ENCODE measurements at regions not wholly inside any gene's neighbourhood (a gene's known extent, or its start where the extent isn't known, plus 50 kb on each side); places are given as distances from the start of the nearest gene placed in this dataset.
"Not testable (repeated sequence)": the region's sequence is repeated elsewhere in the genome, so short reads cannot be mapped to it uniquely, and the experiment has no call there.

DNA sequence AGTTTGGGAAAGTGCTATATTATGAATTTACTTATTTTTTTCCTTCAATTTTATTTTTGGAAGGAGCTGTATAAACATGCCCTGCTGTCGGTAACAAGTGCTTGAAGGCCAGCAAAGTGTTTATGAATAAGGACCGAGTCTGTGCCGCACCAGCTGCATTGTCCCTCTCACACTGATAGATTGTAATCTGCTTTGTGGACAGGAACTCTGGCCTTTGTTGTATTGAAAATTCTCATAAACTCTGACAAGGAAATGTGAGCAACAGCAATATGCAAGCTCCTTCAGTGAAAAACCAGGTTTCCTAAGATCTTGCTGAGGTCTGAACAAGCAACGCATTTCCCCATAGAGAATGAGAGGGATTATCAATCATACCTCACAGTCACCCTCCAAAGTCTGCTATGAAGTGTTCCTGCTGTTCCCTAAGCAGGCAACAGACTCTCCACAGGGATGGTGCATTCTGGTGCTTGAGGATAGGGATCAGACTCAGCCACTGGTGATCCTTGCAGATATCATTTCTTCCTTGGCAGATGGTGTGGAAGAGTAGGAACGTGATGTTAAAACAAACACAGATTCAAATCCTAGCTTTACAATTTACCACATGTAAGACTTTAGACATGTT, 109.6 kb downstream of the KCNJ2 start:
- Histone ChIP-seq H3K36me3 (no peaks in the 10 kb centered on the region), H3K27ac (no peak overlapping the region), H3K4me1 (ENCODE audit: control insufficient read depth in 1 of 2, insufficient read depth in 1 of 2, low read depth in 1 of 2, low read length in 1 of 2) (no peaks in the 10 kb centered on the region), H3K4me3 (ENCODE audit: low read depth in 1 of 2, low read length in 1 of 2) (no peak overlapping the region), H3K27me3 (no peaks in the 10 kb centered on the region), H3K9me3 (no peaks in the 10 kb centered on the region)
- TF ChIP-seq, protein P1, sequence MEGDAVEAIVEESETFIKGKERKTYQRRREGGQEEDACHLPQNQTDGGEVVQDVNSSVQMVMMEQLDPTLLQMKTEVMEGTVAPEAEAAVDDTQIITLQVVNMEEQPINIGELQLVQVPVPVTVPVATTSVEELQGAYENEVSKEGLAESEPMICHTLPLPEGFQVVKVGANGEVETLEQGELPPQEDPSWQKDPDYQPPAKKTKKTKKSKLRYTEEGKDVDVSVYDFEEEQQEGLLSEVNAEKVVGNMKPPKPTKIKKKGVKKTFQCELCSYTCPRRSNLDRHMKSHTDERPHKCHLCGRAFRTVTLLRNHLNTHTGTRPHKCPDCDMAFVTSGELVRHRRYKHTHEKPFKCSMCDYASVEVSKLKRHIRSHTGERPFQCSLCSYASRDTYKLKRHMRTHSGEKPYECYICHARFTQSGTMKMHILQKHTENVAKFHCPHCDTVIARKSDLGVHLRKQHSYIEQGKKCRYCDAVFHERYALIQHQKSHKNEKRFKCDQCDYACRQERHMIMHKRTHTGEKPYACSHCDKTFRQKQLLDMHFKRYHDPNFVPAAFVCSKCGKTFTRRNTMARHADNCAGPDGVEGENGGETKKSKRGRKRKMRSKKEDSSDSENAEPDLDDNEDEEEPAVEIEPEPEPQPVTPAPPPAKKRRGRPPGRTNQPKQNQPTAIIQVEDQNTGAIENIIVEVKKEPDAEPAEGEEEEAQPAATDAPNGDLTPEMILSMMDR (IDR thresholded peaks at IDR 0.05), result no peak

DNA sequence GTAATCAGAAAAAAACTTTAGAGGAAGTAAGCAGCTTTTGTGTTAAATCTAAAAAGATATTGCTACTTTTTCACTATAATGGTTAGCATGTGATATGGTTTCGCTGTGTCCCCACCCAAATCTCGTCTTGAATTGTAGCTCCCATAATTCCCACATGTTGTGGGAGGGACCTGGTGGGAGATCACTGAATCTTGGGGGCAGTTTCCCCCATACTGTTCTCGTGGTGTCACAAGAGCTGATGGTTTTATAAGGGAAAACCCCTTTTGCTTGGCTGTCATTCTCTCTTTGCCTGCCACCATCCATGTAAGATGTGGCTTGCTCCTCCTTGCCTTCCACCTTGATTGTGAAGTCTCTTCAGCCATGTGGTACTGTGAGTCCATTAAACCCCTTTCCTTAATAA, 117.1 kb downstream of the KCNJ2 start:
- Histone ChIP-seq H3K27me3 (no peaks in the 10 kb centered on the region), H3K36me3 (no peaks in the 10 kb centered on the region), H3K9me3 (no peaks in the 10 kb centered on the region), H3K27ac (peak overlapping the region; percentile 16), H3K4me3 (ENCODE audit: low read depth in 1 of 2, low read length in 1 of 2) (no peak overlapping the region), H3K4me1 (ENCODE audit: control insufficient read depth in 1 of 2, insufficient read depth in 1 of 2, low read depth in 1 of 2, low read length in 1 of 2) (peaks cover 37 to 41% of the 10 kb centered on the region in 2 experiments)
- TF ChIP-seq, protein P1 (IDR thresholded peaks at IDR 0.05), result no peak

DNA sequence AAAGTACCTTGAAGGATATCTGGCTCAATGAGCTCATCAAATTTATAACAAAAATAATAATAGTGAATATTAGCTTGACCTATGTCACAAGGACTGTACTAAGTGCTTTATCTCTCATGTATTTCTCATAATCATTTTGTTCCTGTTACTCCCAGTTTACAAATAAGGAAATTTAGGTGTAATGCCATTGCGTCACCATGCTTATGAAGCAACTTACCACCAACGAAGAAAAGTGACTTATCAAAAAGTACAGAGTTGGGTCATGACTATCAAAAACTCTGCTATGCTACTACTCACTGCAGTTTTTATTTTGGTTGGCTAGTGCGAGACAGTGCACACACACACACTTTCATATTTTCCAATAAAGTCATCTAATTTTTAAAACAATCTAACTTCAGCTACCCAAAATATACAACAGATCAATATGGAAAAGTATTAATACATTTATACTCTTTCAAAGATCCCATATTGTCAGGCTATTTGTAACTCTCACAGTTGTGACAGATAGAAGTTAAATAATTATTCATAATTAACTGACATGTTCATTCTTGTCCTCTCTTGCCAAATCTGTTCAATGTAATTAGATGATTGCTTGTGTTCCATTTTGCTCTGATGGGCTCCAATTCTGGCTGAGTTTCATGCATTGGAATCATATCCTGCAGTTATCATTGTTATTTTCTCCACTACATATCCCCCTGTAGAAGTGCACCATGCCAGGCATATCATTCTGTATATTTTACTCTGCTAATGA, 119.4 kb downstream of the KCNJ2 start:
- Histone ChIP-seq H3K27me3 (no peaks in the 10 kb centered on the region), H3K4me3 (ENCODE audit: low read depth in 1 of 2, low read length in 1 of 2) (peak overlapping the region; percentile 7 to 29), H3K4me1 (ENCODE audit: control insufficient read depth in 1 of 2, insufficient read depth in 1 of 2, low read depth in 1 of 2, low read length in 1 of 2) (peaks cover 40 to 41% of the 10 kb centered on the region in 2 experiments), H3K36me3 (no peaks in the 10 kb centered on the region), H3K9me3 (no peaks in the 10 kb centered on the region), H3K27ac (peak overlapping the region; percentile 89)
- TF ChIP-seq, protein P1 (IDR thresholded peaks at IDR 0.05), result no peak

DNA sequence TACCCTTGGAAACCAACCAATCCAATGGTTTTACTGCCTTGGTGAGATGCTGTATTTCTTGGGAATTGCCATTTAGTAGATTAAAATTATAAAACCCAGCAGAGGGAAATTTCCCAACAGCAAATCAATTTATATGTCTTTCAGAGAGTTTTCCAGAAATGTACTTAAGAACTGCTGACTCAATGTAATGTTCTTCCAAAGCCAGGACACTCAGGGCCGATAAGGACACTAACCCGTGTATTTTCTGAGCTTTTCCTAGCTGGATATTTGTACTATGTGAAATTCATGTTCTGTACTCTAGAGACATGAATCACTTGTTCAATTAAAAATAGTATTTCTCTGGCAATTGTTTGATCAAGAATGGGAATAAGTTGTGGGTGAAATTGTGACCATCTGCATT, 121.4 kb downstream of the KCNJ2 start:
- Histone ChIP-seq H3K36me3 (no peaks in the 10 kb centered on the region), H3K4me3 (ENCODE audit: low read depth in 1 of 2, low read length in 1 of 2) (no peak overlapping the region), H3K27me3 (no peaks in the 10 kb centered on the region), H3K4me1 (ENCODE audit: control insufficient read depth in 1 of 2, insufficient read depth in 1 of 2, low read depth in 1 of 2, low read length in 1 of 2) (peaks cover 61% of the 10 kb centered on the region in 2 experiments), H3K27ac (peak overlapping the region; percentile 89), H3K9me3 (no peaks in the 10 kb centered on the region)
- TF ChIP-seq, protein P1 (IDR thresholded peaks at IDR 0.05), result no peak

DNA sequence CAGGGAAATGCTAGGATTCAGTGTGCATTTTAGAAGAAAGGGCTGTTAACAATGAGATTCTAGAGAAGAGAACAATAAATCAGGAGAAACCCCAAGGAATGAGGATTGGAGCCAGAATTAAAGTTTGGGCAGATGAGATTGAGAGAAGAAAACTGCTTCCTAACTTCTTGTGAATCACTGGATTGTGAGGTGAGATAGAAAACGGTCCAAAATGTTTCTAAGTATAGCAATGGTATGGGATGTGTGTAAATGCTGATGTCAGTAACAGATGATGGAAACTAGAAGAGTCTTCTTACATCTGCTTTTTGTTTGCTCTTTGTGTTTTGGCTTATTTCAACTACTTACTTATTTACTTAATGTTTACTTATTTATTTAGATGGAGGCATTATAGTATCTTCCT, 123.0 kb downstream of the KCNJ2 start:
- peaks cover 67 to 71% of the 10 kb centered on the region in 2 experiments for H3K4me1 ChIP-seq (ENCODE audit: control insufficient read depth in 1 of 2, insufficient read depth in 1 of 2, low read depth in 1 of 2, low read length in 1 of 2)
- H3K27ac ChIP-seq, result no peak overlapping the region
- no peak overlapping the region for H3K4me3 ChIP-seq (ENCODE audit: low read depth in 1 of 2, low read length in 1 of 2)
- TF ChIP-seq, protein P1 (IDR thresholded peaks at IDR 0.05), result no peak
- no peaks in the 10 kb centered on the region for H3K9me3 ChIP-seq
- no peaks in the 10 kb centered on the region for H3K36me3 ChIP-seq
- no peaks in the 10 kb centered on the region for H3K27me3 ChIP-seq

DNA sequence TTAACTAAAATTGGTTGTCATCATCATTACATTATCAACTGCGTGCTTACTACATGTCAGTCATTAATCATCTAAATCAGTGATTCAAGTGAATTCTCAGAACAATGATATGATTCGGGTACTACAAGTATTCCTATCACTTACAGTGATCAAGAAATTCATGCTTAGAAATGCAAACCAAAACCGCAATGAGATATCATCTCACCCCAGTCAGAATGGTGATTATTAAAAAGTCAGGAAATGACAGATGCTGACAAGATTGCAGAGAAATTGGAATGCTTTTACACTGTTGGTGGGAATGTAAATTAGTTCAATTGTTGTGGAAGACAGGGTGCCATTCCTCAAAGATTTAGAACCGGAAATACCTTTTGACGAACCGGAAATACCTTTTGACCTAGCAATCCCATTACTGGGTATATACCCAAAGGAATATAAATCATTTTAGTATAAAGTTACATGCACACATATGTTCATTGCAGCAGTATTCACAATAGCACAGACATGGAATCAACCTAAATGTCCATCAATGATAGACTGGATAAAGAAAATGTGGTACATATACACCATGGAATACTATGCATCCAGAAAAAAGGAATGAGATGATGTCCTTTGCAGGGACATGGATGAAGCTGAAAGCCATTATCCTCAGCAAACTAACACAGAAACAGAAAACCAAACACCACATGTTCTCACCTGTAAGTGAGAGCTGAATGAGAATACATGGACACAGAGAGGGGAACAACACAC, 124.4 kb downstream of the KCNJ2 start:
- H3K27me3 ChIP-seq; H3K36me3 ChIP-seq; H3K4me3 ChIP-seq (ENCODE audit: low read depth in 1 of 2, low read length in 1 of 2); H3K9me3 ChIP-seq: not testable (repeated sequence)
- H3K4me1 ChIP-seq (ENCODE audit: control insufficient read depth in 1 of 2, insufficient read depth in 1 of 2, low read depth in 1 of 2, low read length in 1 of 2), result peaks cover 53 to 57% of the 10 kb centered on the region in 2 experiments
- H3K27ac ChIP-seq, result peak overlapping the region; percentile 89
